HG03439 (cell line): ENCODE measurements at regions not wholly inside any gene's neighbourhood (a gene's known extent, or its start where the extent isn't known, plus 50 kb on each side); places are given as distances from the start of the nearest gene placed in this dataset.

Source experiments
- ATAC-seq: cut with Tn5 transposase; IDR thresholded peaks from one replicate; pipeline ENCODE4 v1.9.1; 2021; ENCODE audit warnings: mild to moderate bottlenecking, moderate library complexity; ENCODE audit not compliant: unreplicated experiment

GRCh38 chr2:180385601-180386201, 378.6 kb upstream of the CWC22 start:
- no peak for ATAC-seq

DNA sequence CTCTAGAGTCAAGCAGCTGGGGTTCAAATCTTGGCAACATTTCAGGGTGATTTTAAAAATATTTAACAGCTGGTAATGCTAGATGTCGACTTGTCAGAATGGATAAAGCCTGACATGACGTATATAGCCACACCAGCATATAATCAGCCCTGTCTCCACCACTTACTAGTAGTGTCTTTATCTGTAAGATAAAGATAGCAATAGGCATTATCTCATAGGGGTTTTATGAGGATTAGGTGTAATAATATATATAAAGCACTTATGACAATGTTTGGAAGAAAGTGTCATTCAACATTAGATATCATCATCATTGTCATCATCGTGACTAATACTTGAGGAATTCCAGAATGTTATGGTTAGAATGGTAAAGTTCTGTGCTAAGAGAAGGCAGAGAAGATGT, 369.0 kb upstream of the CWC22 start:
- ATAC-seq, result no peak

DNA sequence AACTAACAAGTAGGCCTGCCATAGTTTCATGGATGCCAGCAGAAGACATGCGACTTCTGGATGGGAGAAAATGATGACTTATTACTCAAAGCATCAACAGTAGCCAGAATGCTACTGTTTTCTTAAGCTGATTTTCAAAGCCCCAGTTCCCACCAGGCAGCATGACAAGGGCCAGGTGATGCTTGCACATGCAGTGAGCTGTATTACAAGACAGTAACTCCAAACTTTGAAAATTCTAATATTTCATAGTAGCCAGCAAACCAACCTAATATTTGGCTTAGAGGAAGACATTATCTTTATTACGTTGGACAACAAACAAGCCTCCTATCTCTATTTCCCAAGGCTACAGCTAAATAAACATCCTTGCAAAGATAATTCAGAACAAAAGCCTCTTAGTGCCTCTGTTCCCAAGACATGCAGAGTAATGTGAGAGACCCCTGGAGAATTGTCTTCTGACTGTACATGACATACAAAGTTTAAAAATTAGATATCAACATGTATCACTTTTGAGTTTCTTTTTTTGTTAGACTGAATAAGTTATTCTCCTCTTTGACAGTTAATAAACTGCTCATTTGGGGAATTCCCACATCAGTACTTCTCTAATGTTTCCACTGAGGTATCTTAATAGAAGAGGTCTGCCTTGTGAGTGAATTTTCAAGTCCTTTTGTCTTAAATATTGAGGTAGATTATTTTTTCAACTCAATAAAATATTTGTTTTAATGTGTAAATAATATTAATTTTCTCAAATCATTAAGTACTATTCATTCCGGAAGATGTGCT, 367.6 kb upstream of the CWC22 start:
- ATAC-seq, result no peak

DNA sequence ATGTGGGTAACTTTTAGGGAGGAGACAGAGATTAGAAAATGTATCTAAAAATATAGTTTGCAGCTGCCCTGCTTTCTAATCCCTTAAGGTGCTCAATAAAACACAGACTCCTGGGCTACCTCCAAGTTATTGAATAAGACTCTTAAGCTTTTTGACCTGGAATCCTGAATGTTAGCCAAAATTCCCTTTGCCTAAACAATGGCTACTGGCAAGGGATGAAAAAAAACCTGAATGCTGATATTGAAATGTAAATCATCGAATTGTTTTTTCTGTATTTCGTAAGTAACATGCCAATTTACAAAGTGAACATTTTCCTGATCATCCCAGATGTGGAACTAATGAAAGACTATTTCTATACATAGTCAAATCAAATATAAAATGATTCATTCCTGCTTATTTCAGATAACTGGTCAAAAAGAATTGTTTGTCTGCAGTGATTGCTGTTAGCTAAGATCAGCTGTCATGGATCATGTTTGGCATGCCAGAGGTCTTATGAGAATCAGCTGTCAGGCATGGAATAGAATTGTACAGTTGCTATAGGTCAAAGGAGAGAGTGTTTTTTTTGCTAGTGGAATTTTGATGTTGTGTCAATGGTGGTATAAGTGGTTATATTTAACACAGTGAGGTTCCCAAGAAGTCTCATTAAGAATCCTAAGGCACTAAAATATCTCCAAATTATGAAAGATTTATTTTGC, 363.6 kb upstream of the CWC22 start:
- ATAC-seq, result no peak

- ATAC-seq, result no peak
Observed at GRCh38 chr2:180368881-180369280, 361.8 kb upstream of the CWC22 start.

GRCh38 chr2:180367815-180368214, 360.7 kb upstream of the CWC22 start:
- ATAC-seq, result no peak

DNA sequence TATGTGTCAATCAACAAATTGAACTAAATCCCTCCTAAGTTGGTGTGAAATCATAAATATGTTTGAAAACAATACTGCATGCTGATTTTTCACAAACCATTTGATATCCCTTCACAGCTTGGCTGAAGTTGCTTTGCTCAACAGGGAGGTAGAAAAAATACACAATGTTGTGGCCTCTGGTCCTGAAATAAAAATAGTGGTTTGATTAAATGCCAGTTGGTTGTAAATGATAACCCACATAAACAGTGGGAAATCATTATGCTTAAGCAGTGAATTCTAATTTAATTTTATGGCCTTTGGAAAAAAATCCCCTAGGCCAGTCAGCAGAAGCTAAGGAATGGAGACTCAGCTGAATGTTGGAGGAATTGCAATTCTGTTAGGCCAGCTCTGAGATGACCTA, 359.4 kb upstream of the CWC22 start:
- no peak for ATAC-seq

GRCh38 chr2:180364719-180365118, 357.6 kb upstream of the CWC22 start:
- no peak for ATAC-seq

GRCh38 chr2:180360283-180360618, 353.2 kb upstream of the CWC22 start:
- ATAC-seq, result peak; percentile 40

GRCh38 chr2:180359522-180360282, 352.6 kb upstream of the CWC22 start:
- ATAC-seq, result peak; percentile 99

- no peak for ATAC-seq
Observed at GRCh38 chr2:180358458-180358857, 351.4 kb upstream of the CWC22 start.

DNA sequence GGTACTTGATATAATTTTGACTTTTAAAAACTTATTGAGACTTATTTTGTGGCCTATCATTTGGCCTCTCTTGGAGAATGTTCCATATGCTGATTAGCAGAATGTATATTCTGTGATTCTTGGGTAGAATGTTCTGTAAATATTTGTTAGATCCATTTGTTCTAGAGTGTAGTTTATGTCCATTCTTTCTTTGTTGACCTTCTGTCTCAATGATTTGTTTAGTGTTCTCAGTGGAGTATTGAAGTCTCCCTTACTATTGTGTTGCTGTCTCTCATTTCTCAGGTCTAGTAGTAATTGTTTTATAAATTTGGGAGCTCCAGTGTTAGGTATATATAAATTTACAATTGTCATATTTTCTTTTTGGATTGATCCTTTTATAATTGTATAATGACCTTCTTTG, 349.6 kb upstream of the CWC22 start:
- no peak for ATAC-seq

DNA sequence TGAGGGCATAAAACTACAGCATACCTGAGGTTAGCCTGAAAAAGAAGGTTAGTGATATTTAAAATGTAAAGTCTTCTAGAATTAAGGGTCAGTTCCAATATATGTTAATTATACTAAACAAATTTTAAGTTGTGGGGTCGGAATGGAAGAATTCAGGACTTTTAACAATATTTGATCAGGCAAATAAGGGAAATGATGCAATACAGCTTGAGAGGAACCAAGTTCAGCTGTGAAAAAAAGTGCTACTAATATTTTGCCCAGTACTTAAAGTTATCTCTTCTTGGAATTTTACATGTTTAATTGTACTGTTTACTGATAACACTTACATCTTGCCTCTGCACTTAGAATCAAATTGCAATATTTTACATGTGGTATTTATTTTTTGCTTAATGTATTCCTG, 345.5 kb upstream of the CWC22 start:
- no peak for ATAC-seq

DNA sequence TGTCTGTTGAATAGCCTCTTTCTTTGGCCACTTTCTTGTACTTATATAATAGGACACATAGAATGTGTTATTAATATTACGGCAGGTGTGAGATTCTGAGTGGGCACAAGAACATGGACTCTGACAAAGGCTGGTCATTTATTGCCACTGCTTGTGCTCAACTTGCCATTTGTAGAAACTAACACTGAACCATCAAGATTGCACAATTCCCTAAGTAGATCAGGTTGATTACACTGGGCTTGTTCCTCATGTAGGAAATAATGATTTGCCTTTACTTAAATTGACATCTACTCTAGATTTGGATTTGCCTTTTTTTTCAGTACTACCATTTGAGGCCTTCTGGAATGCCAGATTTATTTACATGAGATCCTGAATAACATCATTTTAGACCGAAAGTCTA, 342.7 kb upstream of the CWC22 start:
- no peak for ATAC-seq

- no peak for ATAC-seq
Observed at GRCh38 chr2:180343528-180344345, 336.6 kb upstream of the CWC22 start.

GRCh38 chr2:180337136-180337535, 330.0 kb upstream of the CWC22 start:
- ATAC-seq, result no peak

- no peak for ATAC-seq
Observed at GRCh38 chr2:180336550-180336949, 329.5 kb upstream of the CWC22 start.

GRCh38 chr2:180334514-180334913, 327.4 kb upstream of the CWC22 start:
- ATAC-seq, result peak; percentile 100

DNA sequence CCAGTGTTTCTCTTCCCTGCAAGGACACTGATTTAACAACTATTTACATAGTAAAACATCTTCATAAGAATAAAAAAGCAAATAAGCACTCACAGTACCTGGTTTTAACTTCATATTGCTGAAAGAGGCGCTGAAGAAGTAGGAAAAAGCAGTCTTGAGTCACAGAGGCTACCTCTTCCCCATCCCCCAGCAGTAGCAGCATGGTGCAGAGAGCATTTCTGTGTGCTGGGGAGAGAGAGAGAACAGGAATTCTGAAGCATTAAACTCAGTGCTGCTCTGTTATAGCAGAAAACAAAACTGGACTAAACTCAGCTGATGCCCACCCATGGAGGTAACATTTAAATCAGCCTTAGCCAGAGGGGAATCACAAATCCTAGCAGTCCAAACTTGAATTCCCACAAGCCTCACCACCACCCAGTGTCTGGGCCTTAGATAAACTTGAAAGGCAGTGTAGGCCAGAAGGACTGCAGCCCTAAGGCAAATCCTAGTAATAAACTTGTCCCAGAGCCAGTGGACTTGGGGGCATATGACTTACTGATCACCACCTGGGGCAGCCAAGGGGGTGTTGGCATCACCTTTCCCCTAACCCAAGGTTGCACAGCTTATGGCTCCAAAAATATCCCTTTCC, 321.8 kb upstream of the CWC22 start:
- no peak for ATAC-seq

GRCh38 chr2:180327185-180327584, 320.1 kb upstream of the CWC22 start:
- no peak for ATAC-seq
